K562 (cell line): ENCODE measurements at regions not wholly inside any gene's neighbourhood (a gene's known extent, or its start where the extent isn't known, plus 50 kb on each side); places are given as distances from the start of the nearest gene placed in this dataset.

Source experiments
- ATAC-seq: fragments of 200-7000 bp; cut with Tn5 transposase; 3 replicates; pipeline ENCODE4 v1.9.1; 2020; ENCODE audit warnings: moderate library complexity
- BruUV-seq: library from RNA; stranded (reverse); fragments of 400-500 nt; replicated peaks from 2 replicates; lab custom pipeline; 2021; lab: Mats Ljungman, UMichigan
- CTCF ChIA-PET: fragments of 300-600 bp; formaldehyde crosslinking; extraction: SDS; loops from one replicate; lab custom pipeline; 2021; ENCODE audit warnings: low intra/inter-chr PET ratio; lab: Yijun Ruan, JAX
- POLR2A ChIA-PET: fragments of 300-600, 350-650 bp; sonication (Branson Sonifier 250); formaldehyde crosslinking; extraction: SDS; loops from one replicate; lab custom pipeline; 2021; ENCODE audit warnings: antibody characterized with exemption, inconsistent platforms; lab: Yijun Ruan, JAX
- DNase-seq, 4 experiments: peaks; one replicate each; pipeline versions ENCODE4 v3.0.0 to v3.0.0-alpha.2; 2011 to 2018; ENCODE audit warnings: low spot score in 3 of 4, mixed read lengths in 3 of 4; ENCODE audit errors: extremely low read depth in 1 of 4
- FAIRE-seq: peaks from 2 replicates; lab custom pipeline; 2011; peaks lifted over from hg19 to GRCh38; lab: Jason Lieb, UNC
- H2AFZ ChIP-seq: 2 replicates; pipeline ENCODE4 v1.6.0; 2011; ENCODE audit warnings: low read depth, low read length, control low read depth, inconsistent platforms
- H3K27ac ChIP-seq: fragments of 200-600 bp; 3 replicates; pipeline ENCODE4 v1.8.0; 2011; ENCODE audit warnings: low read depth, mild to moderate bottlenecking, control low read depth, inconsistent platforms, low read length, moderate library complexity, mixed read lengths; ENCODE audit errors: extremely low read depth
- H3K27me3 ChIP-seq, 2 experiments: fragments of 300-600 bp in 1 of 2; 2 replicates in 1 of 2; 3 replicates in 1 of 2; pipeline versions ENCODE4 v1.6.0 to v1.8.0; 2011; ENCODE audit warnings: inconsistent platforms in 2 of 2, low read length in 2 of 2, mild to moderate bottlenecking in 1 of 2, mixed read lengths in 1 of 2, moderate library complexity in 1 of 2; ENCODE audit not compliant: control insufficient read depth in 2 of 2, insufficient read depth in 2 of 2
- H3K36me3 ChIP-seq: fragments of 300-600 bp; 3 replicates; pipeline ENCODE4 v1.8.0; 2011; ENCODE audit warnings: mild to moderate bottlenecking, low read length, inconsistent platforms; ENCODE audit not compliant: control insufficient read depth, insufficient read depth
- H3K4me1 ChIP-seq, 2 experiments: fragments of 200-600 bp in 1 of 2; replicated peaks in 1 of 2; 2 replicates in 1 of 2; 3 replicates in 1 of 2; pipeline versions ENCODE4 v1.5.1 to v1.8.0; 2011; ENCODE audit warnings: inconsistent platforms in 2 of 2, low read length in 2 of 2, mild to moderate bottlenecking in 1 of 2, mixed read lengths in 1 of 2, moderate library complexity in 1 of 2; ENCODE audit not compliant: control insufficient read depth in 2 of 2, insufficient read depth in 2 of 2
- H3K4me2 ChIP-seq: 2 replicates; pipeline ENCODE4 v1.6.1; 2011; ENCODE audit warnings: low read length, control low read depth, inconsistent platforms, mixed read lengths; ENCODE audit not compliant: insufficient read depth
- H3K4me3 ChIP-seq: fragments of 200-600 bp; sonication (generic), shearing (Covaris generic); 2 replicates; pipeline ENCODE4 v1.5.1; 2016; ENCODE audit warnings: control low read depth, inconsistent platforms
- H3K79me2 ChIP-seq: fragments of 200-600 bp; 3 replicates; pipeline ENCODE4 v1.8.0; 2011; ENCODE audit warnings: low read length, inconsistent platforms; ENCODE audit not compliant: control insufficient read depth, insufficient read depth
- H3K9ac ChIP-seq, 2 experiments: 2 replicates each; pipeline versions ENCODE4 v1.6.0 to v1.6.1; 2011; ENCODE audit warnings: low read depth in 2 of 2, low read length in 2 of 2, control low read depth in 1 of 2, inconsistent platforms in 1 of 2, mild to moderate bottlenecking in 1 of 2, mixed read lengths in 1 of 2; ENCODE audit not compliant: insufficient read depth in 1 of 2
- H3K9me1 ChIP-seq: one replicate; pipeline ENCODE4 v1.6.0; 2011; ENCODE audit warnings: inconsistent platforms, mild to moderate bottlenecking, low read length, moderate library complexity; ENCODE audit not compliant: control insufficient read depth, insufficient read depth
- H3K9me3 ChIP-seq: replicated peaks from 2 replicates; pipeline ENCODE4 v1.5.1; 2011; ENCODE audit warnings: low read depth, low read length, inconsistent platforms; ENCODE audit not compliant: control insufficient read depth, insufficient read depth
- H4K20me1 ChIP-seq: replicated peaks from 2 replicates; pipeline ENCODE4 v1.6.1; 2011; ENCODE audit warnings: low read length, inconsistent platforms, mixed read lengths; ENCODE audit not compliant: control insufficient read depth, insufficient read depth
- E2F3 ChIP-seq: fragments of 250-450 bp; sonication (Bioruptor Pico); IDR thresholded peaks from 2 replicates; pipeline ENCODE4 v1.4.0; 2020; ENCODE audit warnings: mild to moderate bottlenecking
- GABPA ChIP-seq: fragments of 200-800 bp; sonication (Bioruptor generic); conservative IDR thresholded peaks from 2 replicates; pipeline ENCODE4 v1.6.1; 2016; ENCODE audit warnings: low read depth, missing genetic modification characterization, missing compliant biosample characterization
- HNRNPLL ChIP-seq: fragments of 200-400 bp; formaldehyde crosslinking; IDR thresholded peaks from 2 replicates; pipeline ENCODE4 v1.6.1; 2017; ENCODE audit warnings: low read length, low read depth, mild to moderate bottlenecking; ENCODE audit not compliant: poor library complexity, severe bottlenecking
- NCOA1 ChIP-seq: fragments of 450-650 bp; IDR thresholded peaks from 2 replicates; pipeline ENCODE4 v1.6.1; 2016; ENCODE audit warnings: low read depth
- PML ChIP-seq: IDR thresholded peaks from 2 replicates; pipeline ENCODE4 v1.6.1; 2012; ENCODE audit warnings: low read length, inconsistent platforms
- VEZF1 ChIP-seq: fragments of 200-800 bp; sonication (Bioruptor generic); IDR thresholded peaks from 2 replicates; pipeline ENCODE4 v1.6.1; 2017; ENCODE audit warnings: missing genetic modification characterization, missing compliant biosample characterization
- WGBS: fragments of 100-300 bp; shearing (Covaris generic); methylation state at CpG from one replicate; pipeline ENCODE4 v1.1.6; 2016; ENCODE audit warnings: low coverage, mixed read lengths; ENCODE audit not compliant: insufficient coverage; ENCODE audit errors: missing lambda C conversion rate; 5-methylcytosine and 5-hydroxymethylcytosine counted together
- in situ Hi-C: fragments of 300-500 bp; cut with MboI; formaldehyde crosslinking; loops from 4 replicates; pipeline ENCODE4 v1.15.0; 2018; ENCODE audit warnings: inconsistent platforms, mixed read lengths
- intact Hi-C: fragments of 100-400 bp; cut with micrococcal nuclease; formaldehyde crosslinking; loops from 2 replicates; pipeline ENCODE4 v1.14.2; 2022
- TF ChIP-seq, protein P1 (sequence below): fragments of 450-650 bp; IDR thresholded peaks from 2 replicates; pipeline ENCODE4 v1.6.1; 2016; ENCODE audit warnings: low read depth, mild to moderate bottlenecking, moderate library complexity
- TF ChIP-seq, protein P2 (sequence below): fragments of 450-650 bp; IDR thresholded peaks from 2 replicates; pipeline ENCODE4 v1.6.1; 2016; ENCODE audit warnings: antibody characterized with exemption
- TF ChIP-seq, protein P3 (sequence below), 2 experiments: fragments of 450-650 bp in 1 of 2; sonication (generic) in 1 of 2; formaldehyde crosslinking; conservative IDR thresholded peaks; 2 replicates each; pipeline versions ENCODE4 v1.4.0 to v1.8.1; 2020 to 2022; ENCODE audit warnings: mild to moderate bottlenecking in 1 of 2, missing genetic modification reagents in 1 of 2
- TF ChIP-seq, protein P4 (sequence below): sonication (generic); formaldehyde crosslinking; IDR thresholded peaks from 2 replicates; pipeline ENCODE4 v1.5.0; 2020; ENCODE audit warnings: missing genetic modification reagents
- TF ChIP-seq, protein P5 (sequence below): fragments of 250-450 bp; sonication (Bioruptor Pico); IDR thresholded peaks from 2 replicates; pipeline ENCODE4 v1.8.0; 2021; ENCODE audit warnings: moderate library complexity, mild to moderate bottlenecking, inconsistent platforms

GRCh38 chr5:168121138-168121494 is 170.3 kb upstream of the WWC1 start:
- Histone ChIP-seq H3K9me3 (no peaks in the 10 kb centered on the region), H3K9me1 (no peaks in the 10 kb centered on the region), H3K4me3 (no peak overlapping the region), H3K27ac (no peak overlapping the region), H3K9ac (no peak overlapping the region), H3K4me1 (no peaks in the 10 kb centered on the region), H3K79me2 (no peaks in the 10 kb centered on the region), H3K36me3 (no peaks in the 10 kb centered on the region), H3K4me2 (no peak overlapping the region), H3K27me3 (no peaks in the 10 kb centered on the region; a peak in 1 of 5 replicates), H2AFZ (no peak overlapping the region), H4K20me1 (no peaks in the 10 kb centered on the region; the same call in 1 of the 2 replicates)
- no TSS peak for BruUV-seq
- ATAC-seq (no peak), FAIRE-seq (no peak), DNase-seq (no peak)
- ChIA-PET POLR2A (no interaction called here), CTCF (no interaction called here)
- in situ Hi-C loops (no loop called here), intact Hi-C loops (no loop called here)
- WGBS = 0% methylated on average over 4 of the region's 4 CpGs
- no peak for TF ChIP-seq HNRNPLL
- no peak for TF ChIP-seq GABPA (tag)
- TF ChIP-seq E2F3 (CRISPR knock-in tag) = no peak
- no peak for TF ChIP-seq PML
- TF ChIP-seq VEZF1 (CRISPR knock-in tag) = no peak
- no peak for TF ChIP-seq NCOA1
- TF ChIP-seq, protein P1, sequence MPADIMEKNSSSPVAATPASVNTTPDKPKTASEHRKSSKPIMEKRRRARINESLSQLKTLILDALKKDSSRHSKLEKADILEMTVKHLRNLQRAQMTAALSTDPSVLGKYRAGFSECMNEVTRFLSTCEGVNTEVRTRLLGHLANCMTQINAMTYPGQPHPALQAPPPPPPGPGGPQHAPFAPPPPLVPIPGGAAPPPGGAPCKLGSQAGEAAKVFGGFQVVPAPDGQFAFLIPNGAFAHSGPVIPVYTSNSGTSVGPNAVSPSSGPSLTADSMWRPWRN = no peak
- TF ChIP-seq, protein P2, sequence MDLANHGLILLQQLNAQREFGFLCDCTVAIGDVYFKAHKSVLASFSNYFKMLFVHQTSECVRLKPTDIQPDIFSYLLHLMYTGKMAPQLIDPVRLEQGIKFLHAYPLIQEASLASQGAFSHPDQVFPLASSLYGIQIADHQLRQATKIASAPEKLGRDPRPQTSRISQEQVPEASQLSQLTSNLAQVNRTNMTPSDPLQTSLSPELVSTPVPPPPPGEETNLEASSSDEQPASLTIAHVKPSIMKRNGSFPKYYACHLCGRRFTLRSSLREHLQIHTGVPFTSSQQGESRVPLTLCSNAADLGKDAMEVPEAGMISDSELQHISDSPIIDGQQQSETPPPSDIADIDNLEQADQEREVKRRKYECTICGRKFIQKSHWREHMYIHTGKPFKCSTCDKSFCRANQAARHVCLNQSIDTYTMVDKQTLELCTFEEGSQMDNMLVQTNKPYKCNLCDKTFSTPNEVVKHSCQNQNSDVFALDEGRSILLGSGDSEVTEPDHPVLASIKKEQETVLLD = no peak
- TF ChIP-seq, protein P3, sequence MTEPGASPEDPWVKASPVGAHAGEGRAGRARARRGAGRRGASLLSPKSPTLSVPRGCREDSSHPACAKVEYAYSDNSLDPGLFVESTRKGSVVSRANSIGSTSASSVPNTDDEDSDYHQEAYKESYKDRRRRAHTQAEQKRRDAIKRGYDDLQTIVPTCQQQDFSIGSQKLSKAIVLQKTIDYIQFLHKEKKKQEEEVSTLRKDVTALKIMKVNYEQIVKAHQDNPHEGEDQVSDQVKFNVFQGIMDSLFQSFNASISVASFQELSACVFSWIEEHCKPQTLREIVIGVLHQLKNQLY (CRISPR knock-in tag; conservative IDR thresholded peaks at IDR 0.05) = no peak
- TF ChIP-seq, protein P4, sequence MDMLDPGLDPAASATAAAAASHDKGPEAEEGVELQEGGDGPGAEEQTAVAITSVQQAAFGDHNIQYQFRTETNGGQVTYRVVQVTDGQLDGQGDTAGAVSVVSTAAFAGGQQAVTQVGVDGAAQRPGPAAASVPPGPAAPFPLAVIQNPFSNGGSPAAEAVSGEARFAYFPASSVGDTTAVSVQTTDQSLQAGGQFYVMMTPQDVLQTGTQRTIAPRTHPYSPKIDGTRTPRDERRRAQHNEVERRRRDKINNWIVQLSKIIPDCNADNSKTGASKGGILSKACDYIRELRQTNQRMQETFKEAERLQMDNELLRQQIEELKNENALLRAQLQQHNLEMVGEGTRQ (CRISPR knock-in tag) = no peak
- TF ChIP-seq, protein P5, sequence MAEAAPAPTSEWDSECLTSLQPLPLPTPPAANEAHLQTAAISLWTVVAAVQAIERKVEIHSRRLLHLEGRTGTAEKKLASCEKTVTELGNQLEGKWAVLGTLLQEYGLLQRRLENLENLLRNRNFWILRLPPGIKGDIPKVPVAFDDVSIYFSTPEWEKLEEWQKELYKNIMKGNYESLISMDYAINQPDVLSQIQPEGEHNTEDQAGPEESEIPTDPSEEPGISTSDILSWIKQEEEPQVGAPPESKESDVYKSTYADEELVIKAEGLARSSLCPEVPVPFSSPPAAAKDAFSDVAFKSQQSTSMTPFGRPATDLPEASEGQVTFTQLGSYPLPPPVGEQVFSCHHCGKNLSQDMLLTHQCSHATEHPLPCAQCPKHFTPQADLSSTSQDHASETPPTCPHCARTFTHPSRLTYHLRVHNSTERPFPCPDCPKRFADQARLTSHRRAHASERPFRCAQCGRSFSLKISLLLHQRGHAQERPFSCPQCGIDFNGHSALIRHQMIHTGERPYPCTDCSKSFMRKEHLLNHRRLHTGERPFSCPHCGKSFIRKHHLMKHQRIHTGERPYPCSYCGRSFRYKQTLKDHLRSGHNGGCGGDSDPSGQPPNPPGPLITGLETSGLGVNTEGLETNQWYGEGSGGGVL (CRISPR knock-in tag) = no peak
